K562 (cell line): ENCODE measurements at regions not wholly inside any gene's neighbourhood (a gene's known extent, or its start where the extent isn't known, plus 50 kb on each side); places are given as distances from the start of the nearest gene placed in this dataset.

Source experiments
- RAD51 ChIP-seq: fragments of 450-650 bp; IDR thresholded peaks from 2 replicates; pipeline ENCODE4 v1.7.1; 2016; ENCODE audit warnings: low read depth, mild to moderate bottlenecking, borderline replicate concordance
- ZNF324 ChIP-seq: fragments of 250-450 bp; sonication (Bioruptor Pico); IDR thresholded peaks from 2 replicates; pipeline ENCODE4 v1.4.0; 2020; ENCODE audit warnings: mild to moderate bottlenecking

DNA sequence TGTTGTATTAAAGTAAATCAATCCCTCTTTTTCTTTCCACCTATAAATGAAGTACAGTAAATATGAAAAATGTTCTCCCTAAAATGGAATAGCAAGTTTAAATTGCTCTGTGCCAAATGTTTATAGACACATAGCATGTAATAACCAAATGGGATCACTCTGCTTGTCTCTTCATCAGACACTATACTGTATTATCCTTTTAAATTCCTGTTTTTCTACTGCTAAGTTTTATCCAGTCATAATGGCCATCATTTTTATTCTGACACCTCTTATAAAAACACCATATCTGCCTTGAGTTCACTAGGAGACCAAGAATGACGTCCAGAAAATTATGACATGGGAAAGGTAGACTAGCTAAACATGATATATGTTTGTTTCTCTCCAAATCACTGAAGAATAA, 252.8 kb downstream of the CAAP1 start:
- TF ChIP-seq RAD51 (no peak), ZNF324 (CRISPR knock-in tag) (no peak)
